Esophagus squamous epithelium (tissue), 5 donors: ENCODE measurements at regions not wholly inside any gene's neighbourhood (a gene's known extent, or its start where the extent isn't known, plus 50 kb on each side); places are given as distances from the start of the nearest gene placed in this dataset.

Experiments
- DNase-seq: peaks from one replicate; lab custom pipeline; 2025; lab: John Stamatoyannopoulos, UW
- H3K27ac ChIP-seq, 4 donors: fragments of 200-600 bp; sonication (generic); one replicate each; pipeline ENCODE4 v1.5.1; 2016 to 2019; ENCODE audit warnings: mild to moderate bottlenecking in 1 of 4
- H3K27me3 ChIP-seq, 4 donors: fragments of 200-600 bp; sonication (generic); 1 replicate in 3 of 4; 2 replicates in 1 of 4; pipeline versions ENCODE4 v1.5.1 to v1.6.0; 2017 to 2021; ENCODE audit warnings: antibody characterized with exemption in 1 of 4
- H3K36me3 ChIP-seq, 3 donors: fragments of 200-600 bp; sonication (generic); one replicate each; pipeline ENCODE4 v1.5.1; 2016 to 2019
- H3K4me1 ChIP-seq, 3 donors: fragments of 200-600 bp; sonication (generic); one replicate each; pipeline ENCODE4 v1.5.1; 2017 to 2019
- H3K4me3 ChIP-seq, 4 donors: fragments of 200-600 bp; sonication (generic); 1 replicate in 3 of 4; 2 replicates in 1 of 4; pipeline ENCODE4 v1.5.1; 2016 to 2019; ENCODE audit warnings: mild to moderate bottlenecking in 2 of 4, moderate library complexity in 1 of 4
- H3K9me3 ChIP-seq, 3 donors: fragments of 200-600 bp; sonication (generic); one replicate each; pipeline ENCODE4 v1.5.1; 2016 to 2019
- POLR2A ChIP-seq, 4 donors: fragments of 450-650 bp; IDR thresholded peaks; one replicate each; pipeline ENCODE4 v1.6.1; 2017; ENCODE audit warnings: antibody characterized with exemption in 4 of 4, mild to moderate bottlenecking in 4 of 4, moderate library complexity in 3 of 4
- WGBS, 2 donors: methylation state at CpG; one replicate each; pipeline ENCODE4 v1.1.5; 2018; 5-methylcytosine and 5-hydroxymethylcytosine counted together
- intact Hi-C: fragments of 100-400 bp; cut with DNase I; formaldehyde crosslinking; loops from one replicate; pipeline ENCODE4 v1.15.0; 2022
- TF ChIP-seq, protein P1 (sequence below), 6 experiments: fragments of 450-650 bp in 4 of 6; fragments of 200-600 bp in 2 of 6; sonication (generic) in 2 of 6; IDR thresholded peaks; one replicate each; pipeline ENCODE4 v1.5.1; 2016 to 2019; ENCODE audit warnings: antibody characterized with exemption in 6 of 6, mild to moderate bottlenecking in 4 of 6, moderate library complexity in 4 of 6
- donor health status: DM: yes; HTN: yes; CAD: no.

GRCh38 chr6:85323435-85324040 lies 126.3 kb upstream of the NT5E start:
- H3K27me3 ChIP-seq: no peaks in the 10 kb centered on the region
- 9 to 35% methylated on average over 6 to 9 of the region's 9 CpGs for WGBS, 2 donors
- no peaks in the 10 kb centered on the region for H3K9me3 ChIP-seq
- H3K27ac ChIP-seq: no peak overlapping the region
- H3K36me3 ChIP-seq: no peaks in the 10 kb centered on the region
- intact Hi-C loops: no loop called here
- no peak for DNase-seq
- no peaks in the 10 kb centered on the region for H3K4me1 ChIP-seq
- no peak for TF ChIP-seq POLR2A (IDR thresholded peaks at IDR 0.05)
- TF ChIP-seq, protein P1, sequence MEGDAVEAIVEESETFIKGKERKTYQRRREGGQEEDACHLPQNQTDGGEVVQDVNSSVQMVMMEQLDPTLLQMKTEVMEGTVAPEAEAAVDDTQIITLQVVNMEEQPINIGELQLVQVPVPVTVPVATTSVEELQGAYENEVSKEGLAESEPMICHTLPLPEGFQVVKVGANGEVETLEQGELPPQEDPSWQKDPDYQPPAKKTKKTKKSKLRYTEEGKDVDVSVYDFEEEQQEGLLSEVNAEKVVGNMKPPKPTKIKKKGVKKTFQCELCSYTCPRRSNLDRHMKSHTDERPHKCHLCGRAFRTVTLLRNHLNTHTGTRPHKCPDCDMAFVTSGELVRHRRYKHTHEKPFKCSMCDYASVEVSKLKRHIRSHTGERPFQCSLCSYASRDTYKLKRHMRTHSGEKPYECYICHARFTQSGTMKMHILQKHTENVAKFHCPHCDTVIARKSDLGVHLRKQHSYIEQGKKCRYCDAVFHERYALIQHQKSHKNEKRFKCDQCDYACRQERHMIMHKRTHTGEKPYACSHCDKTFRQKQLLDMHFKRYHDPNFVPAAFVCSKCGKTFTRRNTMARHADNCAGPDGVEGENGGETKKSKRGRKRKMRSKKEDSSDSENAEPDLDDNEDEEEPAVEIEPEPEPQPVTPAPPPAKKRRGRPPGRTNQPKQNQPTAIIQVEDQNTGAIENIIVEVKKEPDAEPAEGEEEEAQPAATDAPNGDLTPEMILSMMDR (IDR thresholded peaks at IDR 0.05): peak; percentile 38 to 81 (median 64)
- H3K4me3 ChIP-seq: no peak overlapping the region

GRCh38 chr6:85322446-85323105 lies 127.3 kb upstream of the NT5E start:
- Histone ChIP-seq H3K4me3 (no peak overlapping the region), H3K9me3 (no peaks in the 10 kb centered on the region), H3K27ac (no peak overlapping the region), H3K36me3 (no peaks in the 10 kb centered on the region), H3K4me1 (no peaks in the 10 kb centered on the region), H3K27me3 (no peaks in the 10 kb centered on the region)
- TF ChIP-seq POLR2A (IDR thresholded peaks at IDR 0.05): no peak
- TF ChIP-seq, protein P1 (IDR thresholded peaks at IDR 0.05): no peak
- intact Hi-C loops: no loop called here
- DNase-seq: no peak
- WGBS, 2 donors: 36% methylated on average over 2 of the region's 2 CpGs

DNA sequence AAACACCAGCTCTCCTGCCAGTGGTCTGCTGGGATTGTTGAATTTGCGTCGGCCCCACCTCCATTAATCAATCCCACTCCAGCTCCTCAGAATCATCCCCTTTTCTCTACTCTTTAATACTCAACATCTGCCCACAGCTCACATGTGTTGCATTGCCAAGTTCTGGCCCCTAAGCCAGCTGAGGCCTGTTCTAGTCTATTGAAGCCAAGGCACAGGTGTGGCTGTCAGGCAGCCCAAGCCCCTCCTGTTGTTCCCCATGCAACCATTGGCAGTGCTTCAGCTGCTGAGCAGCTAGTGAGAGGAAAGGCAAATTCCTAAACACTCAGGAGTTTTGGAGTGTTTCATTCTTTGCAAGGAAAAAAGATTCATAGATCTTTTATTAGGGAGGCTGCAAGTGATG lies 128.0 kb upstream of the NT5E start:
- 67 to 72% methylated on average over 2 of the region's 2 CpGs for WGBS, 2 donors
- DNase-seq: no peak
- H3K4me3 ChIP-seq: no peak overlapping the region
- no peak overlapping the region for H3K27ac ChIP-seq
- H3K27me3 ChIP-seq: no peaks in the 10 kb centered on the region
- H3K4me1 ChIP-seq: no peaks in the 10 kb centered on the region
- H3K9me3 ChIP-seq: no peaks in the 10 kb centered on the region
- H3K36me3 ChIP-seq: no peaks in the 10 kb centered on the region
- intact Hi-C loops: no loop called here
- TF ChIP-seq POLR2A (IDR thresholded peaks at IDR 0.05): no peak
- TF ChIP-seq, protein P1 (IDR thresholded peaks at IDR 0.05): no peak

GRCh38 chr6:85314586-85314985 lies 135.3 kb upstream of the NT5E start:
- Histone ChIP-seq H3K27ac (no peak overlapping the region), H3K4me3 (no peak overlapping the region), H3K9me3 (no peaks in the 10 kb centered on the region), H3K36me3 (no peaks in the 10 kb centered on the region), H3K4me1 (no peaks in the 10 kb centered on the region), H3K27me3 (no peaks in the 10 kb centered on the region)
- 70 to 75% methylated on average over 2 to 5 of the region's 7 CpGs for WGBS, 2 donors
- TF ChIP-seq, protein P1 (IDR thresholded peaks at IDR 0.05): no peak
- TF ChIP-seq POLR2A (IDR thresholded peaks at IDR 0.05): no peak
- no peak for DNase-seq
- intact Hi-C loops: no loop called here

DNA sequence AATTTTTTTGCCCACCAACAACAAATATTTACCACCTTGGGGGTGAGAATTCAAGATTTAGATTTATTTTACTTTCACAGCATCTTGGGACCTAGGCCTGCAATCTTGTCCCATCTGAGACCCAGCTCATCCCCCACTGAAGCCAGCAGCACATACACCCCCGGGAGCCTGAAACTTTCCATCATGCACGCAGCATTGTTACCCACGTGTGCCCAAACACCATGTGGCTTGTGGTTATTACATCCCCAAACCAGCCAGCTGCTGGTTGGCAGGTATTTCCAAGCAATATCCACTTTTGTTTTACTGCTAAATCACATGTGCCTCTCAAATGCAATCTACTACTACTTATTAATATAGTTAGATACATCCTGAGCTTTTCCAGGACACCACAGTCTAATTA lies 149.3 kb upstream of the NT5E start:
- TF ChIP-seq, protein P1 (IDR thresholded peaks at IDR 0.05): no peak
- TF ChIP-seq POLR2A (IDR thresholded peaks at IDR 0.05): no peak
- no peaks in the 10 kb centered on the region for H3K36me3 ChIP-seq
- 64 to 66% methylated on average over 3 of the region's 3 CpGs for WGBS, 2 donors
- DNase-seq: no peak
- H3K27ac ChIP-seq: no peak overlapping the region
- peaks cover 0 to 6% (median 0%) of the 10 kb centered on the region in 3 donors for H3K4me1 ChIP-seq
- H3K4me3 ChIP-seq: no peak overlapping the region
- H3K27me3 ChIP-seq: no peaks in the 10 kb centered on the region
- H3K9me3 ChIP-seq: no peaks in the 10 kb centered on the region
- intact Hi-C loops: no loop called here
